A673 (cell line): ENCODE measurements at regions not wholly inside any gene's neighbourhood (a gene's known extent, or its start where the extent isn't known, plus 50 kb on each side); places are given as distances from the start of the nearest gene placed in this dataset.
A peak's percentile ranks its signal among the peaks of the same experiment; 100 is the strongest.

Experiments used
- CTCF ChIP-seq: fragments of 300-800, 200-600 bp; sonication (generic); conservative IDR thresholded peaks from 2 replicates; pipeline ENCODE4 v1.5.1; 2017; ENCODE audit warnings: low read depth, mild to moderate bottlenecking, antibody characterized with exemption, low read length, moderate library complexity, mixed read lengths
- EZH2 ChIP-seq: fragments of 200-600 bp; sonication (generic); IDR thresholded peaks from 2 replicates; pipeline ENCODE4 v1.6.1; 2017; ENCODE audit warnings: borderline replicate concordance, low read depth, mild to moderate bottlenecking, mixed read lengths, antibody characterized with exemption, low read length; ENCODE audit not compliant: poor library complexity, severe bottlenecking

DNA sequence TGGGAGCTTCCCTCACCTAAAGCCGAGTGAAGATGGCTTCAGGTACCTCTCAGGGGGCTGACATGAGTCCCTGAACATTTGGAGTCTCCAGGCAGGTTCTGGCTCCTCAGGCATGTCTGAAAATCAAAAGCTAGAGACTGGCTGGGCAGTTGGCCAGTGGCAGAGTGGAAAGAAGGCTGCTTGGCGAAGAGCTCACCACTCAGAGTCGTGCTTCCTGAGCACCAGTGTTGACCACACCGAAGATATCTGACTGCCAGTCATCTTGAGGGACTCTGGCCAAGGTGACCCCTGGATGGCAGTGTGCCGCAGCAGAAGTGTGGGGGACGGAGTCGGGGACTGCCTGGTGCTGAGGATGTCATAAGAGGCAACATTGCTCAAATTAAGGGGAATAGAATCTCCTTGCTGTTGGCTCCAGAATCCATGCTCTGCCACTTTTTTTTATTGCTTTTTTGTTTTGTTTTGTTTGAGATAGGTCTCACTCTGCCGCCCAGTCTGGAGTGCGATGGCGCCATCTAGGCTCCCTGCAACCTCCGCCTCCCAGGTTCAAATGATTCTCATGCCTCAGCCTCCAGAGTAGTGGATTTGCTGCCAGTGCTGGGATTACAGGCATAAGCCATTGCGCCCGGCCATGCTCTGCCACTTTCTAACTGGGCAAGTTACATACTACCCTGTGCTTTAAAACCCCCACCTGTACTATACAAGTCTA lies 172.5 kb upstream of the GATB start:
- TF ChIP-seq CTCF (peak; percentile 50), EZH2 (no peak)
